ENCODE measurements at regions not wholly inside any gene's neighbourhood (a gene's known extent, or its start where the extent isn't known, plus 50 kb on each side); places are given as distances from the start of the nearest gene placed in this dataset.

- no peak for TF ChIP-seq CTCF (IDR thresholded peaks at IDR 0.05; ENCODE audit: insufficient read depth, low read length, poor library complexity, severe bottlenecking)
- no peak for TF ChIP-seq EZH2phosphoT487 (conservative IDR thresholded peaks at IDR 0.05; ENCODE audit: low read length)
Observed at GRCh38 chr13:46963904-46964303, 67.1 kb upstream of the HTR2A start.
